Stimulated activated naive CD4-positive, alpha-beta T cell treated with Interleukin-2 at 50 U/mL for 16 hours (primary cell): ENCODE measurements at regions not wholly inside any gene's neighbourhood (a gene's known extent, or its start where the extent isn't known, plus 50 kb on each side); places are given as distances from the start of the nearest gene placed in this dataset.
"Not testable (repeated sequence)": the region's sequence is repeated elsewhere in the genome, so short reads cannot be mapped to it uniquely, and the experiment has no call there.

ENCODE experiments used
- DNase-seq: peaks from one replicate; lab custom pipeline; 2025; lab: John Stamatoyannopoulos, UW

DNA sequence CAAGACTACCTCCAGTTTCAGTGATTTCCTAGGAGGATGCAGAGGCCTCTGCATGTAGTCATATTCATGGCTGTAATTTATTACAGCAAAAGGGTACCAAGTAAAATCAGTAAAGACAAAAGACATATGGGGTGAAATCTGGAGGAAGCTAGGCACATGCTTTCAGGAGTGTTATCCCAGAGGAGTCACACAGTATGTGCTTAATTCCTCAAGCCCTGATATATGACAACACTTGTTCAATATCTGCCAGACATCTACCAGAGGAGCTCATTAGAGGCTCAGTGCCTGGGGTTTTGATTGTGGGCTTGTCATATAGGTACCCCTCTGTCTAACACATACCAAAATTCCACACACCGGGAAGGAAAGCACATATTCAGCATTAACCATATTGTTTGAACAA, 283.8 kb downstream of the CXCL12 start:
- DNase-seq: no peak

DNA sequence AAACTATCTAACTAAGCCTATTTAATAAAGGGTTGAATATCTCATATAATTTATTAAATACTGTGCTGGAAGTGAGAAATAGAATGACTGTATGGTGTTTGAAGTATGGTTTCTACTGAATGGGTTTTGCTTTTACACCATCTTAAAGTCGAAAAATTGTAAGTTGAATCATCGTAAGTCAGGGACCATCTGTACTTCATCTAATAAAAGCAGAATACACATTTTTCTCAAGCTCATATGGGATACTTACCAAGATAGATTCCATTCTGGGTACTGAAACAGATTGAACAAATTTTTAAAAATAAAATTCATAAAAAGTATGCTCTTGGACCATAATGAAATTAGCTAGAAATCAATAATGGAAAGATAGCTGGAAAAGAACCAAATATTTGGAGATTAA, 285.4 kb downstream of the CXCL12 start:
- no peak for DNase-seq

DNA sequence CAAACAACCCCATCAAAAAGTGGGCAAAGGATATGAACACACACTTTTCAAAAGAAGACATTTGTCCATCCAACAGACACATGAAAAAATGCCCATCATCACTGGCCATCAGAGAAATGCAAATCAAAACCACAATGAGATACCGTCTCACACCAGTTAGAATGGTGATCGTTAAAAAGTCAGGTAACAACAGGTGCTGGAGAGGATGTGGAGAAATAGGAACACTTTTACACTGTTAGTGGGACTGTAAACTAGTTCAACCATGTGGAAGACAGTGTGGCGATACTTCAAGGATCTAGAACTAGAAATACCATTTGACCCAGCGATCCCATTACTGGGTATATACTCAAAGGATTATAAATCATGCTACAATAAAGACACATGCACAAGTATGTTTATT, 288.7 kb downstream of the CXCL12 start:
- DNase-seq: not testable (repeated sequence)

DNA sequence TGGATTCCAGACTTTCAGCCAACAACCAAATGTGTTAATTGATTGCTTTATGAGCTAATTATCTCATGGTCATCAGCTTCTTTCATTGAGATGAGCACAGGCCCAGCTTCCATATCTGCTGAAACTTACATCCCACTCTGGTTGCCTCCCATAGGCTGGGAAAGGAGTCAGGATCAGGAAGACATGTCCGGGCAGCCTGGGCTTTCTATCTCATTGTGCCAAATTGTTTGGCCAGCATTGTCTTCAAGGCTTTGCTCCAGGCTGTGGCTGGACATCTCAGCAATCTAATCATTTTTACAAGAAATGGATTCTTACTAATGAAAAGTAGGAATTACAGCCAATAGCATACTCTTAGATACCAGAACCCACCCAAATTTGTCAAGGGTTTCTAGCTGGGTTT, 295.2 kb downstream of the CXCL12 start:
- DNase-seq: no peak

DNA sequence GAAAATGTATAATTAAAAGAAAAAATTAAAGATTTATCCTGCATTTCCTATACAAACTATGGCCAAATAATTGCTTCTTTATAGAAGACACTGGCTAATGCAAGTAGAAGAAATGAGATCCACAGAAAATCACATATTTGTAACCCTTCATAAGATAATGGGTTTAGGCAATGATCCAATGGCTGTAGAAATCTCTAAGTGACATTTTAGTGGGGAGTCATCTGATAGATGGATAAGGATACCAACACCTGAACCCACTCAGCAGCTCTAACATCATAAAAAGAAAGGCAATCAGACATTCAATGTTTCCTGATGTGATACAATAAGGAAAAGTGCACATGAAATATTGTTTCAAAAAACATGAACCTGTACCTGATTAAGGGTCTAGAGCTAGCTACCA, 297.5 kb downstream of the CXCL12 start:
- no peak for DNase-seq

DNA sequence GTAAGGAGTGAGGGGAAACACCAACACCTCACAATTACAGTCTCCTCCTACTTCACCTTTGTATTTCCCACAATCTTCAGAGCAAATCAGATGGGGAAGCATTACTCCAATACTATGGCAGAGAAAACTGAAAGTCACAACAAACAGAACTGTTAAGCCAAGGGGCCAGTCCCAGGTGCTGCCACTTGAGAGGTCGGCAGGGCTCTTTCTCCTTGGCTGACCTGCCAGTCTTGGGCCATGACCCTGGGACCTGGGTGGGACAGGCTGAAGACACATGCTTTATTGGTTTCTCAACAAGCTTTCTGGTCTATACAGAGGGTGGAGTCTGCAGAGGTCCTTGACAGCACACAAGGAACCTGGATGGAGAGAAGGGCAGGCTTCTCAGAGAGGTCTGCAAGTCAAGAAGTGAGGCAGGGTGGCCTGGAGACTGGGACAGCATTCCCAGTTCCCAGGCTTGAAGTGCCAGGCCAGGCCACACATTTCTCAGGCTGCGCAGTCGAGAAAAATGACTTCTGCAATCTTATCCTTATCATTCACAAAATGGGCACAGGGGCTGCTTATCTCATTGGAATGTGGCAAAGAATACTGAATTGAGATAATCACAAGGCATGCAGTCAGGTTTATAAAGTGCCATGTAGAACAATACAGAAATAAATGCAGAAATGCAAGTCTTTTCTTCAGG, 301.0 kb downstream of the CXCL12 start:
- no peak for DNase-seq

DNA sequence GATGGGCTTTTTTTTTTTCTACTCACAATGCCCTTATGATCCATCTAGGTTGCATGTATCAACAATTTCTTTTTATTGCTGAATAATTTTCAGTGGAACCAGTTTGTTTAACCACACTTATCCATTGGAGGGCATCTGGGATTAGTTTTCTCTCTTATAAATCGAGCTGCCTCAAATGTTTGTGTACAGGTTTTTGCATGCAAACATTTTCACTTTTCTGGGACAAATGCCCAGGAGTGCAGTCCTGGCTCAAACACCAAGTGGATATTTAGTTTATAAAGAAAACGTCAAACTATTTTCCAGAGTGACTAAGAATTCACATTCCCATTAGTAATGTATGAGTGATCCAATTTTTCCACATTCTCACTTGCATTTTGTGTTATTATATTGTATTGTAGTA, 313.4 kb downstream of the CXCL12 start:
- DNase-seq: no peak

DNA sequence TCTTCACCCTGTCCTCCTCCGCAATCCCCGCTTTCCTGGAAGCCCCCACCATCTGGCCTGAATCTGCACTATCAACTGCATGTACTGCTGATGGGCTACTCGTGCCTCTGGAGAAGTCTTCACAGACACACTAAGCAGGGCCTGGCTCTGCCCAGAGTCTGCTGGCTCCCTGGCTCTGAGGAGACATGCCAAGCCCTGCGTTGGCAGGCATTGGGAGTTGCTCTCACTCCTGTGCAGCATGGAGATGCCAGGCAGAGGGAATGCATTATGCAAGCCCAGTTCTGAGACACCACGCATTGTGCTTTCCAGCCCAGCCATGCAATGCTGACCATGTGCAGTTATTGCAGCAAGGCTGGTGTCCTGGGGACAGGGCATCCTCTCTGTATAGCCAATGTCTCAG, 314.6 kb downstream of the CXCL12 start:
- no peak for DNase-seq

DNA sequence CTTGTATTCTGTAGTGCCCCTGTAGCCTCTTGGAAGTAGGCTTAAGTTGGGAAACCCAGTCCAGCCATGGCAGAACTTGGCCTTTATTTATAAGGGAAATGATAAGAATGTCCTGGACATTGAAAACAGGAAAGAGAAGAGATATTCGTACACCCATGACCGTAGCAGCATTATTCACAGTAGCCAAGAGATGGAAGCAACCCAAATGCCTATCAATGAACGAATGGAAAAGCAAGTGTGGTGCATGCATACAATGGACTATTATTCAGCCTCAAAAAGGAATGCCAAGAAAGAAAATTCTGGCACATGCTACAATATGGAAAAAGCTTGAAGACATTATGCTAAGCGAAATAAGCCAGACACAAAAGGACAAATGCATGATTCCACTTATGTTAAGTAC, 315.3 kb downstream of the CXCL12 start:
- DNase-seq: no peak

DNA sequence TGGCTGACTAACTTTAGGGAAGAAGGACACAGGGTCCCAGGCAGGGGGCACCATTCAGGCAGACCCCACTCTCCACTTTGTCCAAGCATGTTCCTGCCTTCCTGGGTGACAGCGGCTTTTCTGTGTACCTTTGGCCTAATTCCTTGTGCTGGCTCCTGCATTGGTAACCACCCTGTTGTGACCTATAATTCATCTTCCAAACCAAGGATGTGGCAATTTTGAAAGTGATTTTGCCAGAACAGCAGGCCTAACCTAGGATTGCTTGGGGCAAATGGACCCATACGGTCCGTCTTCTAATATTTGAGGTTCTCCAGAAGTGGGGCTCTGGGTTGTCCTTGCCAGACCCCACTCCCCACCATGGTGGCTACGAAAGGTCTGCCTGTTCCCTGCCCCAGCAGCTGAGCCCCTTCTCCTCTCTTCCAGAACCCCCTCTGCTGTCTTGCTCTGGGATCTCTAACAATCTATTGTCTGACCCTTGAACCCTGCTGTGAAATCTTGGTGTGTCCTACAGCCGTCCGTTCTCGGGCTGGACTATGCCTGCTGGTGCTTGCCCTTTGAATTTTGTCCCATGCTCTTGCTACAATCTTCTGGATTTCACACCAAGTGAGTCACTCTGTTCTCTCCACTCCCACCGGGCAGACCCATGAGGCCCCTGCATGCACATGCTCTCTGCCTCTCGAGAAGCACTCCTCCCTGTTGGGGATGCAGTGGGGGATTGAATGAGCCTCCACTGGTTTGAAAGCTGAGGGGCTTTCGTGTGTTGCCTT, 316.0 kb downstream of the CXCL12 start:
- DNase-seq: no peak

DNA sequence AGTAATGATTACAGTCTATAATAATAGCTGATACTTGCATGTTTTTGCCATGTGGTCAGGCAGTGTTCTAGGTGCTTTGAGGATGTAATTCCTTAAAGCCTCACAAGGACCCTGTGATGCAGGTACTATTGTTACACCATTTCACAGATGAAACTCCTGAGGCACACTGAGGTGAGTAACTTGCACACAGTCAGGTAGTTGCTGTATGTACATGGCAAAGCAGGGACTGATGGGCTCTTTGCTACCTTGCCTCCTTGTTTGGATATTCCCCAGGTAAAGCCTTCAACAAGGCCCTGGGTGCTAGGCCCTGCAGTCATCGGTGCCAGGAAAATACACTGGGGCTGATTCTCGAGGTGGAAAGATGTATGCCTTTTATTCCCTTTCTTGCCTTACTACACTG, 317.5 kb downstream of the CXCL12 start:
- no peak for DNase-seq

DNA sequence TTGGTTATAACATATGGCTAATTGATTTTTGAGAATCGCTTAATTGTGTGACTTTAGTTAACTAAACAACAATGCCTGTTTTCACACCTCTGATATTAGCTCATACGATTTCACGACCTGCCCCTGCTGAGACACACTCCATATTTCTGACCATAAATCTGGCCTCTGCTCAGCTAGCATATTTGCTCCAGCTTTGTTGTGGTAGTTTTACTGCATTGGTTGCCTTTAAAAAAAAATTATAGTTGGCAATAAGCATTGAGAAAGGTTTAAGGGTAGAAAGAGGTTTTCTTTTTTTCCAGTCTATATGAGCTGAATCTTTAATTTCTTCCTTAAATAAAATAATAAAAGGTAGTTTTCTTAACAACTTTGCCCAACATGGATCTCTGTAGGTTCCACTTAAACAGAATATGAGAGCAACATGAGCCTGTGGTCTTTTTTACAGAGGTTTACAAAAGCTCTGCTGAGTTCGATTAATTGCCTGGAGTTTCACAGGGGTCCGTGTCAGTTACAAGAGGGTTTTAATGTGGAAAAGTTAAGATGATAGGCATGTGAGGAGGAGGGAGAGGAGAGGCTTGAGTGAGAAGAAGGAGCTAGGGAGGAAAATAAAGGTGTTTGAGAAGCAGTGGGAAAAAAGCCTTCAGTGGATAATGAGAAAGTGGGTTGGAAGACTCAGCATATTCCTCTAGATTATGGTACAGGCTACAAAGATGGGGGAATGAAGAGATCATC, 318.2 kb downstream of the CXCL12 start:
- no peak for DNase-seq

DNA sequence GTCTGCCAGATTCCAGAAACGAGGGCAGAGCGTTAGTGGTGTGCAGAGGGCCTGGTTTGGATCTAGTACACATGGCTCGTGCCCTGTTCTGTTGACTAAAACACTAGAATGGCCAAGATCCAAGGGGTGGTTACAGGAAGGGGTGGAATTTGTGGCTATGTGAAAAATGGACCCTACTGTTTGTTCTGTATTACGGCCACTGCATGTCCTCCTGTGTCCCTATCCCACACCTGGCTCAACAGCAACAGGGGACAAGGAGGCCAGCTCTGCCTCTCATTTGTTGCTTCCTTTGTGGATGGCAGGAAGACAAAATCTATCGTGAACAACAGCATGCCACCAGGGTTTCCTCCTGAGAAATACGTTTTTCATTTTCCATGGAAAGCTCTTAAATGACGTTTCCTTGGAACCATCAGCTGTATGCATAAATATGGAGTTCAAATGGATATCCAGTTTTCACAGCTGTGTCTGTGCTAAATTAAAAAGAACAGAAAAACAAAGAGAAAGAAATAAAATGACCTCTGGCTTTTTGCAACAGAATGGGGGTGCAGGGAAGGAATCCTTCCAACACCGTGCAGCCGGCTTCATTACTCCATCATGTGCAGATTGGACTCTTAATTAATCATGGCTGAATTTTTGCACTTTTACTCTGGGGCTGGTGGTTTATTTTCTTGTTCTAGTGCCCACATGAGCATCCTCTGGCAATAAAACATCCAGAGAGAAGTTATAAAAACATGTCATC, 318.9 kb downstream of the CXCL12 start:
- no peak for DNase-seq

DNA sequence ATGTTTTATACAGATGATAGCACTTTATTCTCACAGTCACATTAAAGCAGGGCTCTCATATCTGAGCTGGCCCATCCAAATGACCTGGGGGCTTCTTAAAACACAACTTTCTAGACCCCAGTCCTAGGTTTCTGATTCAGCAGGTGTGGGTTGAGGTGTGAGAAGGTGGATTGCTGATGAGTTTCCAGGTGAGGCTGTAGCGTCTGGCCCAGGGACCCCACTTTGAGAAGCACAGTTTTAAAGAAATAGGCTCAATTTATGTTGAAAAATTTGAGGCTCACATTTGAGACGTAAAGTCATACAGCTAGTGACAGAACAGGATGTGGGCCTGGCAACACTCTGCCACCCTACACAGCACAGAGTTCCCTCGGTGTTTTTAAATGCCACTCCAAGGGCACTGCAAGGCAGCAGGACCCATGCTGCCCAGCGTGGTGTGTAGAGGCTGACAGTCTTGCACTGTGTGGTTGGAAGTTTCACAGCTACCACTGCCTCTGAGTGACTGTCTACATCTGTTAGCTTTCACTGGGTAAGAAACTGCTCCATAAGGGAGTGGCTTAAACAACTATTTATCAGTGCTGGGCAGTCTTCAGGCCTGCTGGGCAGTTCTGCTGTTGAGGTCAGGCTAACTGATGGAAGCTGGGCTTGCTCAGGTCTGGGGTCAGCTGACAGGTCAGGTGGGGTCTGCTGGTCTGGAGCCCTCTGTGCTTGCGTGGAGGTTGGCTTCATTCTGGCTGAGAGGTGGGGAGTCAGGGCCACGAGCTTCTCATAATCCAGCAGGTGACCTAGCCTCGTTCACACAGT, 319.7 kb downstream of the CXCL12 start:
- no peak for DNase-seq

DNA sequence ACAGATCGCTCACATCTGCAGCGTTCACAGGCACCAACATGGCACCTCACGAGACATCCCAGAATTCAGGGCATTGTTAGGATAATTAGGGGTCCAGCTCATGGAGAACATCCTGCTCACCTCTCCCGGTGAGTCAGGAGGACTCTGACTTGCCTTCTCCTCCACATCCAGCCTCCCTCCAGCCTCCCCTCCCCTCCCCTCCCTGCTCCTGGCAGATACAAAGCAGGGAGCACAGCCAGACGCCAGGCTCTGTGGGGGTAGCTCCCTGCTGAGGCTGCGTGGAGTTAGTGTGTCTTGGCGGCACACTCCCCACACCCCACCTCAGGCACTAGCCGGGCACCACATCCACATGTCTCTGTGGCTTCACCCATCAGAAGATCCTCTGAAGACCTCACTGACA, 320.6 kb downstream of the CXCL12 start:
- DNase-seq: no peak

DNA sequence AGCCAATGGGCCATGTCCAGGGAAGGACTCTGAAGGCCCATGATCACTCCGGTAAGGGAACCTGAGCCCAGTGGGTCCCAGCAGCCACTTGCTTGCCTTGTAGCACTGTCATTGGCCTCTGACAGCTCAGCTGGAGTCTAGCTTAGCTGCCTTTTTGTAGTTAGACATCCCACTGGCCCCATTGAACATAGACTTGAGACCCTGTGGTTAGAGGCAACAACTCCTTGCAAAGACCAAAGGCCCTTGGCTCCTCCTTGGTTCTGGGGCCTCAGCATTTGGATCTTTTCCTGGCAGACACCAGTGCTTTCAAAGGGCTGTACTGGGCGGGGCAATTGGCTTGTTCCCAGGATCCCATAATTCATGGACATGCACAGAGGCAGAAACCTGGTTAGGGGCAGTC, 321.2 kb downstream of the CXCL12 start:
- no peak for DNase-seq

DNA sequence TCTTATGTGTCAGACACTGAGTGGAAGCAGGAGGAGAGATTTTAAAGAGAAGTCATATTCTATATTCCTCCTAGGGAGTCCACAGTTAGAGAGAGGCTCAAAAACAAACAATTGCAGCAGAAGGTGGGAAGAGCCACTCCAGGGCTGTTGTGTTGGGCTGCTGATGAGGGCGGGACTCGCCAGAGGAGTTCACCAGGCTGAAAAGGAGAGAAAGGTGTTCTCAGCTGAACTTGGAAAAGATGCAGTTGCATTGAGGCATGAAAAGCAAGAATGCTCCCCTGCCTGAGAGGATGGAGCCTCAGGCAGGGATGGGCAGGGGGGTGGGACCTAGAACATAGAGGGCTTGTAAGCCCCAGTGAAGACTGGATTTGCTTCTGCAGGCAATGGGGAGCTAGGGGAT, 324.2 kb downstream of the CXCL12 start:
- DNase-seq: no peak

DNA sequence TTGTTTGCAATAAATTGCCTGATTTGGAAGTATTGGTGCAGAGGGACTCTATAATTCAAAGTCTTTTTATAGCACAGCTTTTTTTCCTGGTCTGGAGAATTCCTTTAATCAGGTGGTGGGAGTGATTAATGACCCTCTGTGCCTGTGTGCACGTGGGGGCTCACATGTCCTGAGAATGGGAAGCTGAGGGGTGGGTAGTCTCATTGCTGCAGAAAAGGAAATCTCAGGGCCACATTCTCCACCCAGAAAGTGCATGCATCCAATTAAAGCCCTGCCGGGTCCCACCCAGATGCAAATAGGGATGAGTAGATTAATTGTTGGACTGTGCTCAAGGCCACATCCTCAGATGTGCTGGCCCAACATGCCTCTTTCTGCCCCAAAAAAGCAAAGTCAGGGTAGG, 324.7 kb downstream of the CXCL12 start:
- no peak for DNase-seq

DNA sequence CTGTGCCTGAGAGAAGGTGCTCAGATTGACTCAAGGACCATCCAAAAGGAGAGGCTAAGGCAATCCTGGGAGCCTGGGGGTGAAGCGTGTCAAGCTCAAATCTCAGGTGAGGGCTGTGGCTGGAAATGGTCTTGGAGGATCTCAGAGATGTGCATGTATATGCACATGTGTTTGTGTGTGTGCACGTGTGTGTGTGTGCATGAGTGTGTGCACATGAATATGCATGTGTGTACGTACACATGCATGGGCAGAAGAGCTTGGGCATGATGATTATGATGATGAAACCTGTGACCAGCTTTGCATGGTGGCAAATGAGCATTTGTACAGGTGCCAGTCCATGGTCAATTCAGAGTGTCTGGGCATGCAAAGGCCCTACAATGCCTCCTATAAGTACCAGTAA, 326.6 kb downstream of the CXCL12 start:
- no peak for DNase-seq

DNA sequence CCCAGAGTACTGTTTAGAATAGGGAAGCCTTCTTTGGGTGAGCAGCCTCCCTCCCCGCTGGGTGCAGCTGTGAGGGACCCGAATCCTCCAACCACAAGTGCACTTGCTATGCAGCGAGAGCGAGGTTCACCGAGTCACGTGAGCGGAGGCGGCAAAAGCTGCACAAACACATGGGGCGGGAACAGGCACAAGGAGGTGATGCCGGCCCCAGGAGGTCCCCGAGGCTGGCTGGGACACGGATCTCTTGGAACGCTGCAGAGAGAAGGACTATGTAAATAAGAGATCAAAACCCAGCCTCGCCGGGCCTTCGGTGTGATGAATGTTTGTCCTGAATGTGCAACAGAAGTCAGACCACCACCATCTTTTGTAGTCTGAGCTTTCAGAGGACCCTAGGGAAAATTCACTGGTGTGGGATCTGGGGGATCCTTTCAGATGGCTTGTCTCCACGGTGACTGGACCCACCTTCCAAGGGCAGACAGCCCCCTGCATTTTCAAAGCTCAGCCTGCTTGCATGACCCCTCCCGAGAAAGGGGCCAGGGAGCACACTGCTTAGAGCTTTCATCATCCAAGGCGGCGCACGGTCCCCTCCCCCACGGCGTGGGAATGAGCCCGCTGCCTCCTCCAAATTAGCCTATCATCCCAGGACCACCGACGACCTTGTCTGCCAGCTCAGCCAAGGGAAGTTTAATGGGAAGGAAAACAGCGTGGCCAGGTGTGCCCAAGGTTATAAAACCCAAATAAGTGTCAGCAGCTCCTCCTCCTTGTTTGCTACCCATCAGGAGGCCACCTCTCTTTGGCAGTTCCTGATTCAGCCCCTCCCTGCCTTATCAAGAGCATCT, 327.7 kb downstream of the CXCL12 start:
- DNase-seq: no peak

DNA sequence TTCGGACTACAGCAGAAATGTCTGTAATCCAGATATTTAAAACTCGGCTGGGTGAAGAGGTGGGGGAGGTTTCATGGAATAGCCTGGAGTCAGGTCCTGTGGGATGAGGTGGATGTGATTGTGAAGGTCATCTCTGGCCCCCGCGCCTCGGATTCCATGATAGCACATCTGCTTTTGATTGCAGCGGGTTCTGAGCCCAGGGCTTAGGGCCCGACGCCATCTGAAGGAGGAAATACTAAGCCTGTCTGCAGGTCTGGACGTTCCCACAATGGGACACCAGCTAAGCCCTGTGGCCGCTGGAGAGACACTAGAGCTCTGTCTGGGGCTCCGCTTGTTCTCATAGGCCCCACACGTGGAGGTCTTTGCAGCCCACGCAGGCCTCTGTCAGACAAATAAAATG, 328.7 kb downstream of the CXCL12 start:
- DNase-seq: no peak
